Upper lobe of left lung (tissue), 6 donors: ENCODE measurements at regions not wholly inside any gene's neighbourhood (a gene's known extent, or its start where the extent isn't known, plus 50 kb on each side); places are given as distances from the start of the nearest gene placed in this dataset.

Experiments
- ATAC-seq, 2 donors: fragments of 200-7000 bp; cut with Tn5 transposase; one replicate each; pipeline ENCODE4 v1.9.1; 2022; ENCODE audit warnings: mild to moderate bottlenecking in 2 of 2, moderate library complexity in 2 of 2; ENCODE audit not compliant: low FRiP score in 2 of 2
- DNase-seq, 2 donors: peaks; one replicate each; pipeline ENCODE4 v3.0.0-alpha.2; 2019 to 2020
- H3K27ac ChIP-seq, 4 donors: fragments of 200-600 bp; sonication (generic); one replicate each; pipeline ENCODE4 v1.5.1; 2016 to 2019
- H3K27me3 ChIP-seq, 4 donors: fragments of 200-600 bp; sonication (generic); one replicate each; pipeline ENCODE4 v1.5.1; 2017 to 2019
- H3K36me3 ChIP-seq, 4 donors: fragments of 200-600 bp; sonication (generic); one replicate each; pipeline ENCODE4 v1.5.1; 2016 to 2019
- H3K4me1 ChIP-seq, 4 donors: fragments of 200-600 bp; sonication (generic); one replicate each; pipeline ENCODE4 v1.5.1; 2018 to 2019
- H3K4me3 ChIP-seq, 4 donors: fragments of 200-600 bp; sonication (generic); one replicate each; pipeline ENCODE4 v1.5.1; 2017 to 2019; ENCODE audit warnings: mild to moderate bottlenecking in 2 of 4, moderate library complexity in 1 of 4
- H3K9me3 ChIP-seq, 4 donors: fragments of 200-600 bp; sonication (generic); one replicate each; pipeline ENCODE4 v1.5.1; 2018 to 2019
- EP300 ChIP-seq, 4 donors: sonication (generic); formaldehyde crosslinking; IDR thresholded peaks; one replicate each; pipeline ENCODE4 v1.5.1; 2017; ENCODE audit warnings: antibody characterized with exemption in 4 of 4, control low read depth in 2 of 4
- POLR2A ChIP-seq, 4 donors: fragments of 450-650 bp; IDR thresholded peaks; one replicate each; pipeline ENCODE4 v1.5.1; 2016 to 2017; ENCODE audit warnings: antibody characterized with exemption in 4 of 4, mild to moderate bottlenecking in 2 of 4
- POLR2AphosphoS5 ChIP-seq, 2 donors: sonication (generic); formaldehyde crosslinking; IDR thresholded peaks; one replicate each; pipeline ENCODE4 v1.5.1; 2017; ENCODE audit warnings: antibody characterized with exemption in 2 of 2
- WGBS, 2 donors: methylation state at CpG; one replicate each; pipeline ENCODE4 v1.1.5; 2017 to 2018; 5-methylcytosine and 5-hydroxymethylcytosine counted together
- TF ChIP-seq, protein P1 (sequence below), 6 experiments: fragments of 450-650 bp in 4 of 6; fragments of 200-600 bp in 2 of 6; sonication (generic) in 2 of 6; IDR thresholded peaks; one replicate each; pipeline ENCODE4 v1.5.1; 2016 to 2019; ENCODE audit warnings: antibody characterized with exemption in 6 of 6
- donor health status: DM: no; HTN: no; CAD: no; lungs with moderate emphysema.
- donor health status: DM: no; HTN: yes; CAD: no; lungs with severe emphysema.

DNA sequence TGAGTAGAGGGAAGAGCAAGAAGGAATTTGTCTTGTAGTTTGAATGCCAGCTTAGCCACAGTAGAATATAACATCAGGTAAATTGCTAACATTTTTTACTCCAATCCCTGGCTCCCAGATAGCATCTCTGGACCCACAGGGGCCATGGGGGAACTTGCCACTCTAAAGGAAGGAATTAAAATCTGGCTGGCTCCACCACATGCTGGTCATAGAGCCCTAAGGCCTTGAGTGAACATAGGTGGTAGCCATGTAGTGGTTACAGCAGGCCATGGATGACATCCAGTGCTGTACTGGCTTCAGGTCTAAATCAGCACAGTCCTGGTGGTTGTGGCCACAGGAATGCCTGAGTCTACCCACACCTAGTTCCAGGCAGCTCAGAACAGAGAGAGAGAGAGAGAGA lies 109.9 kb upstream of the RGMB start:
- no peaks in the 10 kb centered on the region for H3K4me1 ChIP-seq
- no peak for ATAC-seq

DNA sequence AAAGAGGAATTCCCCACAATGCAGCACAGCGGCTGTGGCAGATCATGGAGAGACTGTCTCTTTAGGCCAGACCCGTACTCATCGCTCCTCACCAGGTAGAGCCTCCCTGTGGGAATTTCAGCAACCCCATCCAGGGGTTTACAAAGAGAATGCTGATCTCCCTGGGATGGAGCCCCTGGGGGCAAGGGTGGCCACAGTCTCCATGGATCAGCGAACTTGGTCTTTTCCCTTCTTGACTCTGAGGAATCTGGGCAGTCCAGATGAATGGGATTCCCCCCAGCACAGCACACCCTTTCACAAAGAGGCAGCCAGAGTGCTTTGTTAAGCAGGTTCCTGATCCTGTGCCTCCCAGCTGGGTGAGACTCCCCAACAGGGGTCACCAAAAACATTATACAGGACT lies 108.7 kb upstream of the RGMB start:
- no peaks in the 10 kb centered on the region for H3K4me1 ChIP-seq
- DNase-seq = no peak
- H3K27me3 ChIP-seq = no peaks in the 10 kb centered on the region
- TF ChIP-seq POLR2A (IDR thresholded peaks at IDR 0.05) (no peak), POLR2AphosphoS5 (IDR thresholded peaks at IDR 0.05) (no peak), EP300 (IDR thresholded peaks at IDR 0.05) (no peak)
- TF ChIP-seq, protein P1, sequence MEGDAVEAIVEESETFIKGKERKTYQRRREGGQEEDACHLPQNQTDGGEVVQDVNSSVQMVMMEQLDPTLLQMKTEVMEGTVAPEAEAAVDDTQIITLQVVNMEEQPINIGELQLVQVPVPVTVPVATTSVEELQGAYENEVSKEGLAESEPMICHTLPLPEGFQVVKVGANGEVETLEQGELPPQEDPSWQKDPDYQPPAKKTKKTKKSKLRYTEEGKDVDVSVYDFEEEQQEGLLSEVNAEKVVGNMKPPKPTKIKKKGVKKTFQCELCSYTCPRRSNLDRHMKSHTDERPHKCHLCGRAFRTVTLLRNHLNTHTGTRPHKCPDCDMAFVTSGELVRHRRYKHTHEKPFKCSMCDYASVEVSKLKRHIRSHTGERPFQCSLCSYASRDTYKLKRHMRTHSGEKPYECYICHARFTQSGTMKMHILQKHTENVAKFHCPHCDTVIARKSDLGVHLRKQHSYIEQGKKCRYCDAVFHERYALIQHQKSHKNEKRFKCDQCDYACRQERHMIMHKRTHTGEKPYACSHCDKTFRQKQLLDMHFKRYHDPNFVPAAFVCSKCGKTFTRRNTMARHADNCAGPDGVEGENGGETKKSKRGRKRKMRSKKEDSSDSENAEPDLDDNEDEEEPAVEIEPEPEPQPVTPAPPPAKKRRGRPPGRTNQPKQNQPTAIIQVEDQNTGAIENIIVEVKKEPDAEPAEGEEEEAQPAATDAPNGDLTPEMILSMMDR (IDR thresholded peaks at IDR 0.05) = no peak
- WGBS, 2 donors = 85 to 100% methylated on average over 1 to 4 of the region's 4 CpGs
- H3K36me3 ChIP-seq = no peaks in the 10 kb centered on the region
- H3K9me3 ChIP-seq = peaks cover 0 to 11% (median 2%) of the 10 kb centered on the region in 4 donors
- no peak for ATAC-seq
- H3K27ac ChIP-seq = no peak overlapping the region
- H3K4me3 ChIP-seq = no peak overlapping the region

More for the DNA sequence above, 109.9 kb upstream of the RGMB start:
- Histone ChIP-seq H3K9me3 (peaks cover 0 to 11% (median 2%) of the 10 kb centered on the region in 4 donors), H3K27me3 (no peaks in the 10 kb centered on the region), H3K4me3 (no peak overlapping the region), H3K27ac (no peak overlapping the region), H3K36me3 (no peaks in the 10 kb centered on the region)
- TF ChIP-seq POLR2A (IDR thresholded peaks at IDR 0.05) (no peak), EP300 (IDR thresholded peaks at IDR 0.05) (no peak), POLR2AphosphoS5 (IDR thresholded peaks at IDR 0.05) (no peak)
- TF ChIP-seq, protein P1 (IDR thresholded peaks at IDR 0.05) = no peak
- DNase-seq = no peak

DNA sequence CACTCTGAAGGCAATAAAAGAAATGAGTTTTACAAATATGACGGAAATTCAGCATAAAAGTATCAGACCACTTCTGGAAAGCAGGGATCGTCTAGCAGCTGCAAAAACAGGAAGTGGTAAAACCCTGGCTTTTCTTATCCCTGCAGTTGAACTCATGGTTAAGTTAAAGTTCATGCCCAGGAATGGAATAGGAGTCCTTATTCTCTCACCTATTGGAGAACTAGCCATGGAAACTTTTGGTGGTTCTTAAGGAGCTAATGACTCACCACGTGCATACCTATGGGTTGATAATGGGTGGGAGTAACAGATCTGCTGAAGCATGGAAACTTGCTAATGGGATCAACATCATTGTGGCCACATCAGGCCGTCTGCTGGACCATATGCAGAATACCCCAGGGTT lies 93.5 kb upstream of the RGMB start:
- 54 to 62% methylated on average over 4 of the region's 4 CpGs for WGBS, 2 donors
- DNase-seq (no peak), ATAC-seq (no peak)
- no peaks in the 10 kb centered on the region for H3K9me3 ChIP-seq
- H3K4me3 ChIP-seq = no peak overlapping the region
- no peaks in the 10 kb centered on the region for H3K36me3 ChIP-seq
- no peaks in the 10 kb centered on the region for H3K27me3 ChIP-seq
- no peaks in the 10 kb centered on the region for H3K4me1 ChIP-seq
- H3K27ac ChIP-seq = no peak overlapping the region
- TF ChIP-seq POLR2A (IDR thresholded peaks at IDR 0.05) (no peak), POLR2AphosphoS5 (IDR thresholded peaks at IDR 0.05) (no peak), EP300 (IDR thresholded peaks at IDR 0.05) (no peak)
- TF ChIP-seq, protein P1 (IDR thresholded peaks at IDR 0.05) = no peak

DNA sequence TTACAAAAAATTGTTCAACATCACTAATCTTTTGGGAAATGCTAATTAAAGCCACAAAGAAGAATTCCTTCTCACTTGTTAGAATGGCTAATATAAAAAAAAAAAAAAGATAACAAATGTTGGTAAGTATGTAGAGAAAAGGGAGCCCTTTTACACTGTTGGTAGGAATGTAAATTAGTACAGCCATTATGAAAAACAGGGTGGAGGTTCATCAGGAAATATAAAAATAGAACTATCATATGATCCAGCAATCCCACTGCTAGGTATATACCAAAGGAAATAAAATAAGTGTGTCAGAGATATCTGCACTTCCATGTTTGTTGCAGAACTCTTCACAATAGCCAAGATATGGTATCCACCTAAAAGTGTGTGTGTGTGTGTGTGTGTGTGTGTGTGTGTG lies 83.5 kb upstream of the RGMB start:
- Histone ChIP-seq H3K27me3 (no peaks in the 10 kb centered on the region), H3K36me3 (no peaks in the 10 kb centered on the region), H3K4me3 (no peak overlapping the region), H3K27ac (no peak overlapping the region), H3K9me3 (peaks cover 0 to 10% (median 2%) of the 10 kb centered on the region in 4 donors), H3K4me1 (no peaks in the 10 kb centered on the region)
- DNase-seq (no peak), ATAC-seq (no peak)
- no peak for TF ChIP-seq EP300 (IDR thresholded peaks at IDR 0.05)
- TF ChIP-seq POLR2A (IDR thresholded peaks at IDR 0.05) = no peak
- TF ChIP-seq, protein P1 (IDR thresholded peaks at IDR 0.05) = no peak
- no peak for TF ChIP-seq POLR2AphosphoS5 (IDR thresholded peaks at IDR 0.05)

DNA sequence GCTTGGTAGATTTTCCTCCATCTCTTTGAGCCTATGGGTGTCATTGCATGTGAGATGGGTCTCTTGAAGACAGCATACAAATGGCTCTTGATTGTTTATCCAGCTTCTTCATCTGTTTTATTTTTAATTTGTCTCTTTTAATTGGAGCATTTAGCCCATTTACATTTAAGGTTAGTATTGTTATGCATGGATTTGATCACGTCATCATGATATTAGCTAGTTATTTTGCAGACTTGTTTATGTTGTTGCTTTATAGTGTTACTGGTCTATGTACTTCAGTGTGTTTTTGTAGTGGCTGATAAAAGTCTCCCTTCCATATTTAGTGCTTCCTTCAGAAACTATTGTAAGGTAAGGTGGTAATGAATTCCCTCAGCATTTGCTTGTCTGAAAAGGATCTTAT lies 78.6 kb upstream of the RGMB start:
- DNase-seq (no peak), ATAC-seq (no peak)
- peaks cover 0 to 7% (median 2%) of the 10 kb centered on the region in 4 donors for H3K9me3 ChIP-seq
- H3K4me1 ChIP-seq = no peaks in the 10 kb centered on the region
- no peaks in the 10 kb centered on the region for H3K27me3 ChIP-seq
- WGBS, 2 donors = 88 to 89% methylated on average over 1 of the region's 1 CpG
- no peak overlapping the region for H3K27ac ChIP-seq
- TF ChIP-seq EP300 (IDR thresholded peaks at IDR 0.05) (no peak), POLR2A (IDR thresholded peaks at IDR 0.05) (no peak), POLR2AphosphoS5 (IDR thresholded peaks at IDR 0.05) (no peak)
- TF ChIP-seq, protein P1 (IDR thresholded peaks at IDR 0.05) = no peak
- H3K36me3 ChIP-seq = no peaks in the 10 kb centered on the region
- no peak overlapping the region for H3K4me3 ChIP-seq
